Loucy (cell line): ENCODE measurements at regions not wholly inside any gene's neighbourhood (a gene's known extent, or its start where the extent isn't known, plus 50 kb on each side); places are given as distances from the start of the nearest gene placed in this dataset.

Experiments used
- H2AFZ ChIP-seq: fragments of 200-600 bp; sonication (generic); 2 replicates; pipeline ENCODE4 v1.6.0; 2016; ENCODE audit warnings: antibody characterized with exemption, mild to moderate bottlenecking, low read length, moderate library complexity
- H3F3A ChIP-seq: fragments of 200-600 bp; 2 replicates; pipeline ENCODE4 v1.6.0; 2016; ENCODE audit warnings: antibody characterized with exemption, low read depth, mild to moderate bottlenecking
- H3K27me3 ChIP-seq: fragments of 200-600 bp; sonication (generic); 2 replicates; pipeline ENCODE4 v1.6.1; 2014; ENCODE audit warnings: low read length, mild to moderate bottlenecking; ENCODE audit not compliant: insufficient read depth, poor library complexity, severe bottlenecking
- H3K36me3 ChIP-seq: fragments of 200-600 bp; sonication (generic); 2 replicates; pipeline ENCODE4 v1.6.1; 2016; ENCODE audit warnings: low read length; ENCODE audit not compliant: insufficient read depth
- H3K4me1 ChIP-seq: fragments of 200-600 bp; sonication (generic); 2 replicates; pipeline ENCODE4 v1.5.1; 2014; ENCODE audit warnings: low read length, mild to moderate bottlenecking; ENCODE audit not compliant: insufficient read depth, poor library complexity, severe bottlenecking
- H3K4me2 ChIP-seq: fragments of 200-600 bp; sonication (generic); 2 replicates; pipeline ENCODE4 v1.6.0; 2014; ENCODE audit warnings: antibody characterized with exemption, low read length, low read depth, mild to moderate bottlenecking; ENCODE audit not compliant: poor library complexity, severe bottlenecking
- H3K4me3 ChIP-seq: fragments of 200-600 bp; sonication (generic); 2 replicates; pipeline ENCODE4 v1.5.1; 2014; ENCODE audit warnings: low read length, mild to moderate bottlenecking, mixed read lengths; ENCODE audit not compliant: poor library complexity, severe bottlenecking
- H3K79me2 ChIP-seq: fragments of 200-600 bp; sonication (generic); 2 replicates; pipeline ENCODE4 v1.6.1; 2014; ENCODE audit warnings: low read length; ENCODE audit not compliant: insufficient read depth
- H3K9ac ChIP-seq: fragments of 200-600 bp; sonication (generic); 2 replicates; pipeline ENCODE4 v1.6.0; 2014; ENCODE audit warnings: mild to moderate bottlenecking, low read depth, low read length, moderate library complexity; ENCODE audit not compliant: poor library complexity, severe bottlenecking
- H3K9me2 ChIP-seq: fragments of 200-600 bp; sonication (generic); replicated peaks from 2 replicates; pipeline ENCODE4 v1.6.1; 2016; ENCODE audit warnings: low read depth, low read length, mixed read lengths
- H3K9me3 ChIP-seq: fragments of 200-600 bp; sonication (generic); 2 replicates; pipeline ENCODE4 v1.6.1; 2014; ENCODE audit warnings: mild to moderate bottlenecking, antibody characterized with exemption, low read length, low read depth; ENCODE audit not compliant: insufficient read depth
- H4K20me1 ChIP-seq: fragments of 200-600 bp; sonication (generic); 2 replicates; pipeline ENCODE4 v1.6.0; 2014; ENCODE audit warnings: antibody characterized with exemption, low read length, mild to moderate bottlenecking; ENCODE audit not compliant: insufficient read depth, poor library complexity, severe bottlenecking
- EZH2phosphoT487 ChIP-seq: fragments of 200-600 bp; IDR thresholded peaks from 2 replicates; pipeline ENCODE4 v1.6.1; 2018; ENCODE audit warnings: antibody characterized with exemption, mild to moderate bottlenecking, moderate library complexity, borderline replicate concordance
- TF ChIP-seq, protein P1 (sequence below): fragments of 200-600 bp; sonication (generic); conservative IDR thresholded peaks from 2 replicates; pipeline ENCODE4 v1.5.1; 2014; ENCODE audit warnings: mild to moderate bottlenecking, antibody characterized with exemption, low read length

DNA sequence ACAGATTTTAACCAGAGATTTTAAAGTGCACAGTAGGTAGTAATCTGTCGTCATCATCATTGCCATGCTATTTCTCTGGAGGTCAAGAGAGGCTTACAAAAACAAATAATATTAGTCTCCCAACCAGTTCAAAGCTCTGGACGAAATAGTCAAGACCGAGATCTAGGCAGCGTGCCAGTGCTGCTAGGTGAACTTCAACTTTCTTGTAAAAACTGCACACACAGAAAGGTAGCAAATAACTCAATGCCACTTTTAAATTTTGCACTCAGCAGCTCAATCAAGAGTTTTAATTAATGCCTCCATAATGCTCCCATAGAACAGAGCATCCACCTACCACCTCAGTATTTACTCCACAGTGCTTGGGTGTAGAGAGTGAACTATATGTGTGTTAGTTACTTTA is 656.8 kb downstream of the IRX1 start:
- no peaks in the 10 kb centered on the region for H3K36me3 ChIP-seq
- H3K27me3 ChIP-seq: no peaks in the 10 kb centered on the region
- H3K9me2 ChIP-seq: no peaks in the 10 kb centered on the region
- H3K4me3 ChIP-seq: no peak overlapping the region
- no peak overlapping the region for H3K9ac ChIP-seq
- no peaks in the 10 kb centered on the region for H3K9me3 ChIP-seq
- no peak overlapping the region for H3K4me2 ChIP-seq
- no peaks in the 10 kb centered on the region for H4K20me1 ChIP-seq
- no peaks in the 10 kb centered on the region for H3K4me1 ChIP-seq
- no peaks in the 10 kb centered on the region for H3K79me2 ChIP-seq
- TF ChIP-seq, protein P1, sequence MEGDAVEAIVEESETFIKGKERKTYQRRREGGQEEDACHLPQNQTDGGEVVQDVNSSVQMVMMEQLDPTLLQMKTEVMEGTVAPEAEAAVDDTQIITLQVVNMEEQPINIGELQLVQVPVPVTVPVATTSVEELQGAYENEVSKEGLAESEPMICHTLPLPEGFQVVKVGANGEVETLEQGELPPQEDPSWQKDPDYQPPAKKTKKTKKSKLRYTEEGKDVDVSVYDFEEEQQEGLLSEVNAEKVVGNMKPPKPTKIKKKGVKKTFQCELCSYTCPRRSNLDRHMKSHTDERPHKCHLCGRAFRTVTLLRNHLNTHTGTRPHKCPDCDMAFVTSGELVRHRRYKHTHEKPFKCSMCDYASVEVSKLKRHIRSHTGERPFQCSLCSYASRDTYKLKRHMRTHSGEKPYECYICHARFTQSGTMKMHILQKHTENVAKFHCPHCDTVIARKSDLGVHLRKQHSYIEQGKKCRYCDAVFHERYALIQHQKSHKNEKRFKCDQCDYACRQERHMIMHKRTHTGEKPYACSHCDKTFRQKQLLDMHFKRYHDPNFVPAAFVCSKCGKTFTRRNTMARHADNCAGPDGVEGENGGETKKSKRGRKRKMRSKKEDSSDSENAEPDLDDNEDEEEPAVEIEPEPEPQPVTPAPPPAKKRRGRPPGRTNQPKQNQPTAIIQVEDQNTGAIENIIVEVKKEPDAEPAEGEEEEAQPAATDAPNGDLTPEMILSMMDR: no peak
- TF ChIP-seq EZH2phosphoT487: no peak
- H2AFZ ChIP-seq: no peak overlapping the region
- H3F3A ChIP-seq: no peaks in the 10 kb centered on the region

DNA sequence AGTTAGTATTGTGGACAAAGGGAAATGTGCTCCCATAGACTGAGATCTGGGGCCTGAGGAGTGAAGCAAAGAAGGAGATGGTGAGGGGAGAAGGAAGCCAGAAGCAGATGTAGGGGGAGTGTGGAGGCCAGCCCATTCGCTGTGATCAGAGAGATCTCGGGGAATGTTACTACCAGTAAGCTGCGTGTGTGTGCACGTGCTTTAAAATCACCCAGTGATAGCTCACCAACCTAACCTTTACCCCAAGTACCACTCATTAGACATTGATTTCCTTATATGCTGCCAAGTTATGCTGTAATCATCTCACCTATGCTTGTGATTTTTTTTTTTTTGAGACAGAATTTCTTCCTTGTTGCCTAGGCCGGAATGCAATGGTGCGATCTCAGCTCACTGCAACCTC is 659.1 kb downstream of the IRX1 start:
- Histone ChIP-seq H3K9me2 (no peaks in the 10 kb centered on the region), H2AFZ (no peak overlapping the region), H3K9ac (no peak overlapping the region)

GRCh38 chr5:4255441-4255840 is 659.8 kb downstream of the IRX1 start:
- TF ChIP-seq, protein P1: no peak
- no peak for TF ChIP-seq EZH2phosphoT487
- no peaks in the 10 kb centered on the region for H3F3A ChIP-seq

More for the DNA sequence above, 659.1 kb downstream of the IRX1 start:
- H3K79me2 ChIP-seq: no peaks in the 10 kb centered on the region
- H3K36me3 ChIP-seq: no peaks in the 10 kb centered on the region
- H3K9me3 ChIP-seq: no peaks in the 10 kb centered on the region
- H3K4me1 ChIP-seq: no peaks in the 10 kb centered on the region
- no peaks in the 10 kb centered on the region for H3F3A ChIP-seq
- H3K4me3 ChIP-seq: no peak overlapping the region
- no peaks in the 10 kb centered on the region for H4K20me1 ChIP-seq
- H3K27me3 ChIP-seq: no peaks in the 10 kb centered on the region
- H3K4me2 ChIP-seq: no peak overlapping the region
- TF ChIP-seq, protein P1: no peak
- no peak for TF ChIP-seq EZH2phosphoT487

More at GRCh38 chr5:4255441-4255840, 659.8 kb downstream of the IRX1 start:
- Histone ChIP-seq H2AFZ (no peak overlapping the region), H3K4me2 (no peak overlapping the region), H3K36me3 (no peaks in the 10 kb centered on the region), H3K9me3 (no peaks in the 10 kb centered on the region), H3K79me2 (no peaks in the 10 kb centered on the region), H3K4me1 (no peaks in the 10 kb centered on the region), H4K20me1 (no peaks in the 10 kb centered on the region), H3K9ac (no peak overlapping the region), H3K27me3 (no peaks in the 10 kb centered on the region), H3K4me3 (no peak overlapping the region), H3K9me2 (no peaks in the 10 kb centered on the region)
